Thymus (tissue), 11 donors: ENCODE measurements at regions not wholly inside any gene's neighbourhood (a gene's known extent, or its start where the extent isn't known, plus 50 kb on each side); places are given as distances from the start of the nearest gene placed in this dataset.
"Not testable (repeated sequence)": the region's sequence is repeated elsewhere in the genome, so short reads cannot be mapped to it uniquely, and the experiment has no call there.

ENCODE experiments used
- DNase-seq, 9 donors: peaks; one replicate each; pipeline ENCODE4 v3.0.0-alpha.2; 2013; ENCODE audit warnings: low spot score in 9 of 9, low read depth in 6 of 9, missing footprints in 1 of 9
- H3K27ac ChIP-seq, 2 donors: one replicate each; pipeline ENCODE4 v1.5.1; 2013; ENCODE audit warnings: control low read depth in 1 of 2, low read depth in 1 of 2, low read length in 1 of 2, mild to moderate bottlenecking in 1 of 2, moderate library complexity in 1 of 2
- H3K27me3 ChIP-seq, 2 donors: one replicate each; pipeline ENCODE4 v1.5.1; 2013; ENCODE audit warnings: low read length in 1 of 2; ENCODE audit not compliant: control insufficient read depth in 2 of 2, insufficient read depth in 1 of 2
- H3K36me3 ChIP-seq, 2 donors: one replicate each; pipeline ENCODE4 v1.5.1; 2013; ENCODE audit warnings: low read length in 1 of 2, mild to moderate bottlenecking in 1 of 2, moderate library complexity in 1 of 2; ENCODE audit not compliant: control insufficient read depth in 2 of 2, insufficient read depth in 2 of 2
- H3K4me1 ChIP-seq, 2 donors: one replicate each; pipeline ENCODE4 v1.5.1; 2013; ENCODE audit warnings: low read length in 2 of 2; ENCODE audit not compliant: control insufficient read depth in 2 of 2, insufficient read depth in 2 of 2
- H3K4me3 ChIP-seq, 2 donors: one replicate each; pipeline ENCODE4 v1.5.1; 2013; ENCODE audit warnings: low read length in 2 of 2, control low read depth in 1 of 2, mild to moderate bottlenecking in 1 of 2
- H3K9me3 ChIP-seq, 2 donors: one replicate each; pipeline ENCODE4 v1.5.1; 2013; ENCODE audit warnings: low read length in 1 of 2, mild to moderate bottlenecking in 1 of 2; ENCODE audit not compliant: control insufficient read depth in 2 of 2, insufficient read depth in 1 of 2
- WGBS: extraction: QIAGEN DNeasy Blood & Tissue Kit; methylation state at CpG from one replicate; pipeline ENCODE4 v1.1.7; 2013; 5-methylcytosine and 5-hydroxymethylcytosine counted together
- donor health status: healthy.

DNA sequence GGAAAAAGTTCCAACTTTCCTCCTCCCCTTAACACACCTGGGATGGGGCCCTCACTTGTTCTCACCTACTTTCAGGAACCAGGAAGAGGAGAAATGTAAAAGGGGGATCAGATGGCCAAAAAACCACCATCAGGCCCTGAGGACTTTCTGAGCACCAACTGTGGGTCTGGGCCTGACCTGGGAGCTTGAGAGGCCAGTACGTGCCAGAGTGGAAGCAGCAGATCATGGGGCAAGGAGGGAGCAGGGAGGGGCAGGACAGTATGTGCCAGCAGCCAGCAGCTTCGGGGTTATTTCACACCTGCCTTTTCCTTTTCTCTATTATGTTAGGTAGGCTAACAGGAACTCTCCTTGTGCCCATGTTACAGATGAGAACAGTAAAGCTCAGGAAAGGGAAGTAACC, 118.8 kb upstream of the UNC5B start:
- DNase-seq, result no peak
- WGBS, result 97% methylated on average over 2 of the region's 2 CpGs

DNA sequence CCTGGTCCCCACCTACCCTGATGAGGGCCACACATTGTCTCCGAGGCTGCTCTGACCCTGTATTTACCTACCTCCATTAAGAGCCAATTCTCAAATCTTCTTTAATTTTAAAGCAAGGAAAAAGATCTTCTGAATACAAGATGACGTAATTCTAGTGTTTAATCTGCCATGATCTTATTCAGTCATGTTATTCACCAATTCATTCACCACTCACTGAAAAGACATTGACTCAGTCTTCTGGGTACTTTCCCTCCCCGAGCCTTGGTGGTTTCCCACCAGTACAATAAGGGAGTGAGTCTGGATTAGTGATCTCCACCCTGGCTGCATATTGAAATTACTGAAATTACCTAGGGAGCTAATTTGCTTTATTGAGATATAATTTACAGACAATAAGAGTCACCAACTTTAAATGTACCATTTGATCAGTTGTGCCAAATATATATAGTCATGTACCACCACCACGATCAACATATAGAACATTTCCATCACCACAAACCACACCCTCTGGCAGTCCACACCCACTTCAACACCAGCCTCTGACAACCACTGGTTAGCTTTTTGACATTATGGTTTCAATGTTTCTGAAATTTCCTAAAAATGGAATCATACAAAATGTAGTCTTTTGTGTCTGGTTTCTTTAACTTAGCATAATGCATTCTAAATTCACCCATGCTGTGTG, 117.5 kb upstream of the UNC5B start:
- Histone ChIP-seq H3K36me3 (no peaks in the 10 kb centered on the region), H3K4me1 (no peaks in the 10 kb centered on the region), H3K27ac (no peak overlapping the region), H3K4me3 (no peak overlapping the region), H3K9me3 (no peaks in the 10 kb centered on the region), H3K27me3 (no peaks in the 10 kb centered on the region)
- 72% methylated on average over 4 of the region's 4 CpGs for WGBS
- DNase-seq, result no peak

More for the DNA sequence above, 118.8 kb upstream of the UNC5B start:
- H3K27ac ChIP-seq, result no peak overlapping the region
- H3K27me3 ChIP-seq, result no peaks in the 10 kb centered on the region
- H3K4me1 ChIP-seq, result no peaks in the 10 kb centered on the region
- no peaks in the 10 kb centered on the region for H3K36me3 ChIP-seq
- no peak overlapping the region for H3K4me3 ChIP-seq
- H3K9me3 ChIP-seq, result no peaks in the 10 kb centered on the region

DNA sequence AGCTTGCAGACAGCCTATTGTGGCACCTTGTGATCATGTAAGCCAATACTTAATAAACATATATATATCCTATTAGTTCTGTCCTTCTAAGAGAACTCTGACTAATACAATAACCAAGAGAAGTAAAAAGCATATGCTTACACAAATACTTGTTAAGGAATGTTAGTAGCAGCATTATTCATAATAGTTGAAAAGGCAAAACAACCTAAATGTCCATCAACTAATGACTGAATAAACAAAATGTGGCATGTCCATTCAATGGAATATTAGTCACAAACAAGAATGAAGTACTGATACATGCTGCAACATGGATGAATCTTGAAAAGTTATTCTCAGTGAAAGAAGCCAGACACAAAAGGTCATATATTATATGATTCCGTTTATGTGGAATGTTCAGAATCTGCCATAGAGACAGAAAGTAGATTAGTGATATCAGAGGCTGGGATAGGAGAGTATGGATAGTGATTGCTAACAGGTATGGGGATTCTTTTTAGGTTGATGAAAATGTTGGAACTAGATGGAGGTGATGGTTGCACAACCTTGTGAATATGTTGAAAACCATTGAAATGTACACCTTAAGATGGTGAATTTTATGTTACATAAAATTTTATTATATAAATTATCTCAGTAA, 112.5 kb upstream of the UNC5B start:
- Histone ChIP-seq H3K36me3 (no peaks in the 10 kb centered on the region), H3K4me1 (no peaks in the 10 kb centered on the region), H3K27ac (no peak overlapping the region), H3K4me3 (no peak overlapping the region), H3K9me3 (peaks cover 0 to under 1% of the 10 kb centered on the region in 2 donors), H3K27me3 (no peaks in the 10 kb centered on the region)
- DNase-seq, result no peak
- 97% methylated on average over 1 of the region's 1 CpG for WGBS

DNA sequence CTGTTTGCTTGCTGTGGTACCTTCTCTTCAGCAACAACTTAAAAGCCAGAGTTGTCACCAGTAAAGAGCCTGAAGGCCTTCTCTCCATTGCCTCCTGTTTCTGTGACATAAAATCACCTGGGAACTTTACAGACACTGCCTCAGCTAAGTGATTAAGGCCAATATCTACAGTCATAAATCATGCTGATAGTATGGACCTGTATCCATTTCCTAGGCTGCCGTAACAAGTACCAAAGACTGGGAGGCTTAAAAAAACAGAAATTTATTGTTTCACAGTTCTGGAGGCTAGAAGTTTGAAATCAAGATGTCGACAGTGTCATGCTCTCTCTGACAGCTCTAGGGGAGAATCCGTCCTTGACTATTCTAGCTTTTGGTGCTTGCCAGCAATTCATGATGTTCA, 108.4 kb upstream of the UNC5B start:
- DNase-seq, result no peak
- 94% methylated on average over 3 of the region's 3 CpGs for WGBS
- Histone ChIP-seq H3K27me3 (no peaks in the 10 kb centered on the region), H3K9me3 (peaks cover 0 to 10% of the 10 kb centered on the region in 2 donors), H3K36me3 (no peaks in the 10 kb centered on the region), H3K4me3 (no peak overlapping the region), H3K27ac (no peak overlapping the region), H3K4me1 (no peaks in the 10 kb centered on the region)

DNA sequence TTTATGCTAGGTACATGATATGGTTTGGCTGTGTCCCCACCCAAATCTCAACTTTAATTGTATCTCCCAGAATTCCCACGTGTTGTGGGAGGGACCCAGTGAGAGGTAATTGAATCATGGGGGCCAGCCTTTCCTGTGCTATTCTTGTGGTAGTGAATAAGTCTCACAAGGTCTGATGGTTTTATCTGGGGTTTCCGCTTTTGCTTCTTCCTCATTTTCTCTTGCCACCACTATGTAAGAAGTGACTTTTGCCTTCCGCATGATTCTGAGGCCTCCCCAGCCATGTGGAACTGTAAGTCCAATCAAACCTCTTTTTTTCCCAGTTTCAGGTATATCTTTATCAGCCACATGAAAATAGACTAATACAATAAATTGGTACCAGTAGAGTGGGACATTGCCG, 106.2 kb upstream of the UNC5B start:
- peaks cover 0 to 10% of the 10 kb centered on the region in 2 donors for H3K9me3 ChIP-seq
- H3K36me3 ChIP-seq, H3K4me1 ChIP-seq, H3K4me3 ChIP-seq, H3K27me3 ChIP-seq, H3K27ac ChIP-seq: not testable (repeated sequence)
- 40% methylated on average over 4 of the region's 4 CpGs for WGBS
- DNase-seq, result peak in 1 of 9 donors; percentile 10

DNA sequence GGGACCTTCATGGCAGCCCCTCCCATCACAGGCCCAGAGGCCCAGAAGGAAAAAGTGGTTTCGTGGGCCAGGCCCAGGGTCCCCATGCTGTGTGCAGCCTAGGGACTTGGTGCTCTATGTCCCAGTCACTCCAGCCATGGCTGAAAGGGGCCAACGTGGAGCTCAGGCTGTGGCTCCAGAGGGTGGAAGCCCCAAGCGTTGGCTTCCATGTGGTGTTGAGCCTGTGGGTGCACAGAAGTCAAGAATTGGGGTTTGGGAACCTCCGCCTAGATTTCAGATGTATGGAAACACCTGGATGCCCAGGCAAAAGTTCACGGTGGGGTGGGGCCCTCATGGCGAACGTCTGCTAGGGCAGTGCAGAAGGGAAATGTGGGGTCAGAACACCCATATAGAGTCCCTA, 105.3 kb upstream of the UNC5B start:
- 96% methylated on average over 7 of the region's 7 CpGs for WGBS
- H3K27ac ChIP-seq, DNase-seq, H3K4me3 ChIP-seq, H3K4me1 ChIP-seq, H3K27me3 ChIP-seq, H3K36me3 ChIP-seq: not testable (repeated sequence)
- peaks cover 0 to 10% of the 10 kb centered on the region in 2 donors for H3K9me3 ChIP-seq

DNA sequence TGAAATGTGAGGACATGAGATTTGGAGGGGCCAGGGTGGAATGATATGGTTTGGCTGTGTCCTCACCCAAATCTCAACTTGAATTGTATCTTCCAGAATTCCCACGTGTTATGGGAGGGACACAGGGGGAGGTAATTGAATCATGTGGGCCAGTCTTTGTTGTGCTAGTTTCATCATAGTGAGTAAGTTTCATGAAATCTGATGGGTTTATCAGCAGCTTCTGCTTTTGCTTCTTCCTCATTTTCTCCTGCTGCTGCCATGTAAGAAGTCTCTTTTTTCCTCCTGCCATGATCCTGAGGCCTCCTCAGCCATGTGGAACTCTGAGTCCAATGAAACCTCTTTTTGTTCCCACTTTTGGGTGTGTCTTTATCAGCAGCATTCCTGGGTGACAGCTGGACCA, 104.3 kb upstream of the UNC5B start:
- H3K36me3 ChIP-seq, DNase-seq, H3K27me3 ChIP-seq, H3K4me1 ChIP-seq, H3K27ac ChIP-seq, H3K4me3 ChIP-seq: not testable (repeated sequence)
- WGBS, result 76% methylated on average over 1 of the region's 1 CpG
- H3K9me3 ChIP-seq, result peaks cover 0 to 10% of the 10 kb centered on the region in 2 donors

DNA sequence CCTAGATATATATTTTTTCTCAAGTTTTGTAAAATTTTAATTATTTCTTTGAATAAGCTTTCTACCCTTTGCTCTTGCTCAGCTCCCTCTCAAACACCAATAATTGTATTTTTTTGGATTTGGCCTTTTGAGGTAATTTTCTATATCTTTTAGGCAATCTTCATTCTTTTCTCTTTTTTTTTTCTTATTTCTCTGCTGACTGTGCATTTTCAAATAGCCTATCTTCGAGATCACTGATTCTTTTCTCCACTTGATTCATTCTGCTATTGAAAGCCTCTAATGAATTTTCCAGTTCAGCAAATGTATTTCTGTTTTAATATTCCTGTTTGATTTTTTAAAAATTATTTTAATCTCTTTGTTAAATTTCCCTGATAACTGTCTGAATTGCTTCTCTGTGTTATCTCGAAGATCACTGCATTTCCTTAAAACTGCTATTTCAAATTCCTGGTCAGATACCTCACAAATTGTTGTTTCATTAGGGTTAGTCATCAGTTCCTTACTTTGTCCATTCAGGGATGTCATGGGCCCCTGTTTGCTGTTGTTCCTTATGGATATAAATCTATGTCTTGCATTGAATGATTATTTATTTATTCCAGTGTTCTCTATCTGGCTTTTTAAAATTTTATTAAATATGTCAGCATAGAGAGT, 100.1 kb upstream of the UNC5B start:
- 95% methylated on average over 2 of the region's 2 CpGs for WGBS

DNA sequence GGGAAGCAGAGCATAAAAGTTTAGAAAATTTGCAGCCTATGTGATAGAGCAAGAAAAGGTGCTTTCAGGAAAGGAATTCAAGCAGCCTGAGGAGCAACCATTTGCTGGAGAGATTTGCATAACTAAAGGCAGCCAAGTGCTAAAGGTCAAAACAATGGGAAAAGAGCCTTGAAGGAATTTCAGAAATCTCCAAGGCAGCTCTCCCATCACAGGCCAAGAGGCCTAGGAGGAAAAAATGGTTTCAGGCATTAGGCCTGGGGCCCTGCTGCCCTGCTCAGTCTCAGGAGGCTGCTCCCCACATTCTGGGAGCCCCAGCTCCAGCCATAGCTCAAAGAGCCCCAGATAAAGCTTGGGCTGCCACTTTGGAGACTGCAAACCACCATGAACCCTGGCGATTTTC, 95.9 kb upstream of the UNC5B start:
- H3K27me3 ChIP-seq, result no peaks in the 10 kb centered on the region
- no peak overlapping the region for H3K4me3 ChIP-seq
- H3K4me1 ChIP-seq, result no peaks in the 10 kb centered on the region
- no peak overlapping the region for H3K27ac ChIP-seq
- 88% methylated on average over 1 of the region's 1 CpG for WGBS
- no peak for DNase-seq
- no peaks in the 10 kb centered on the region for H3K36me3 ChIP-seq
- H3K9me3 ChIP-seq, result peaks cover 1 to 17% of the 10 kb centered on the region in 2 donors

More for the DNA sequence above, 100.1 kb upstream of the UNC5B start:
- peaks cover 1 to 11% of the 10 kb centered on the region in 2 donors for H3K9me3 ChIP-seq
- no peaks in the 10 kb centered on the region for H3K36me3 ChIP-seq
- no peak overlapping the region for H3K4me3 ChIP-seq
- no peak for DNase-seq
- H3K4me1 ChIP-seq, result no peaks in the 10 kb centered on the region
- no peak overlapping the region for H3K27ac ChIP-seq
- no peaks in the 10 kb centered on the region for H3K27me3 ChIP-seq
